GM19438 (cell line): ENCODE measurements at regions not wholly inside any gene's neighbourhood (a gene's known extent, or its start where the extent isn't known, plus 50 kb on each side); places are given as distances from the start of the nearest gene placed in this dataset.

Source experiments
- ATAC-seq: cut with Tn5 transposase; IDR thresholded peaks from one replicate; pipeline ENCODE4 v1.9.1; 2021; ENCODE audit warnings: low read depth; ENCODE audit not compliant: unreplicated experiment

DNA sequence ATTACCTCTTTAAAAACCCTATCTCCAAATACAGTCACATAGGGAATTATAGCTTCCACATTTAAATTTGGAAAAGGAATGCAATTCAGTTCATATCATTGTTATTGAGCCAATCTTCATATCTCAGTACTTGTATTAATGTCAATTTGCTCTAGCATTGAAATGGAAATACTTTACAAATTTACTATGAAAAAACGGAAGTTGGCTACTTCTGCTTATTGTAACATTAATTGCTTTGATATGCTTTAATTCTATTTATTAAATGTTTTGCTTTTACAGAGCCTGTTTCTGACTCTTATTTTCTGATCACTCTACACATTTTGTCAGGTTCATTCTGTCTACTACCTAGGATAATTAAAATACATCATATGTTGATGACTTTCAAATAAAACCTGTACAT lies 412.6 kb downstream of the KCNJ3 start:
- no peak for ATAC-seq

DNA sequence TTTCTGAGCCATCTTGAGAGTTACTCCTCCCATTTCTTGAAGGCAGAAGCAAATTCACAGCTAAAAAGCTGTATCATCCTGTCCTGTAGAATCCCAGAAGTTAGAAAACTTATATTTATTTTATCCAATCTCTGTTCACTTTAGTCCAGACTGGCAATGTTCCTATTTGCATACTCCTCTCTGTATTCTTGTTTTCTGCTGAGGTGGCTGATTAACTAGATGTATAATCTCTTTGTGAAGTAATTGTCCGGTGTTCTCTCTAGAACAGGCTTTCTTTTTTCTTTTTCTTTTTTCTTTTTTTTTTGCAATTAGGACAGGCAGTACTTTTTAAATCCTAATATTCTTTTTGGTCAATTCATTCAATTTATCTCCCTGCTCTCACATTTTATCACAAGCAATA lies 411.0 kb downstream of the KCNJ3 start:
- ATAC-seq, result no peak

DNA sequence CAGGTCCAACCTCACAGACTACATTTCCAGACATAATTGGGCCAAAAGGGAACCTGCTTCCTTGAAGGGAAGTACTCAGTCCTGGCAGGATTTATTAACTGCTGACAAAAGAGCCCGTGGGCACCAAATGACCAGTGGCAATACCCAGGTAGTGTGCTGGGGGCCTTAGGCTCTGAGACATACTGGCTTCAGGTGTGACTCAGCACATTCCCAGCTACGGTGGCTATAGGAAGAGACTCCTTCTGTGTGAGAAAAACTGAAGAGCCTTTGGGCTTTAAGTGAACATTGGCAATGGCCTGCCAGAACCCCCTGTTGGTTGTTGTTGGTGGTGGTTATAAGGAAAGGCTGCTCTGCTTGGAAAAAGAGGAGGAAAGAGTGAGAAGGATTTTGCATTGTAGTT lies 401.8 kb downstream of the KCNJ3 start:
- ATAC-seq, result no peak

DNA sequence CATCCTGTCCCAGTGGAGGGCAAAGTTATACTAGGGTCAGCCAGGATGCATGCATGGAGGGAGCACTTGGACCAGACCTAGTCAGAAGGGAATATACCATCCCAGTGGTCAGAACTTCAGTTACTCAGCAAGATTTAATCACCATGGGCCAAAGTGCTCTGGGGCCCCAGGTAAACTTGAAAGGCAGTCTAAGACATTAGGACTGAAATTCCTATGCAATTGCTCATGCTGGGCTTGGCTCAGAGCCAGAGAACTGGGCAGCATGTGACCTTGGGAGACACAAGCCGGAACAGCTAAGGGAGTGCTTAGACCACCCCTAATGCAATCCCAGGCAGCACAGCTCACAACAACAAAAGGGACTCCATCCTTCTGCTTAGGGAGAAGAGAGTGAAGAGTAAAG lies 401.3 kb downstream of the KCNJ3 start:
- no peak for ATAC-seq

DNA sequence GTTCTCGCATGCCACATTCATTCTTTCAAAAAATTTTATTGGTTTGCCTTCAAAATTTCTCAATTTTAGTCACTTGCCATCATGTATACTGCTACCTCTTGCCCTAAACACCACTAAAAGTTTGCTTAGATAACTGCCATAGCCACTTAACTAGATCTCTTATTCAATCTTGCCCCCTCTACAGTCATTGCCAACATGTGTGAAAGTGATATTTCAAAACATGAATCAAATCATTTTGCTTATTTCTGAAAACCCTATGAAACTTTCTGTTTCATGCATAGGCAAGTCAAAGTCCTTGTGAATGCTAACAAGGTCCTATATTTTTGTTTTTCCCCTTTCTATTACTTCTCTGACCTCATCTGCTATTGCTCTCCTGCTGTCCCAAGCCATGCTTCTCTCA lies 397.1 kb downstream of the KCNJ3 start:
- no peak for ATAC-seq

DNA sequence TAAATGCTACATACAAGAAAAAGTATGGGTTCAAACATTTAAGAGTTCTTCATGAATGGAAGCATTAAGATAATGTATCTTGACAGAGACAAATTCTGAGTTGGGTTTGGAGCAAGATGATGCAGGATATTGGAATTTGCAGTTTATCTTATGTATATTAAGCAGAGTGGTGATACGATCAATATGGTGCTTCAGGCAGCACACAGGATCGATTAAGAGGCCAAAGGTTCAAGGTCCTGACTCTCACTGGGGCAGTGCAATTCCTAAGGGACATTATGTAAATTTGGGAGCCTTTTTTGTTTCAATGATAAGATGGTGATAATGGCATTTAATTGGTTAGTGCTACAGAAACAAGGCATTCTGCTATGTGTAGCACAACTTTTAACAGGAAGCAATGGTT lies 381.9 kb downstream of the KCNJ3 start:
- no peak for ATAC-seq

DNA sequence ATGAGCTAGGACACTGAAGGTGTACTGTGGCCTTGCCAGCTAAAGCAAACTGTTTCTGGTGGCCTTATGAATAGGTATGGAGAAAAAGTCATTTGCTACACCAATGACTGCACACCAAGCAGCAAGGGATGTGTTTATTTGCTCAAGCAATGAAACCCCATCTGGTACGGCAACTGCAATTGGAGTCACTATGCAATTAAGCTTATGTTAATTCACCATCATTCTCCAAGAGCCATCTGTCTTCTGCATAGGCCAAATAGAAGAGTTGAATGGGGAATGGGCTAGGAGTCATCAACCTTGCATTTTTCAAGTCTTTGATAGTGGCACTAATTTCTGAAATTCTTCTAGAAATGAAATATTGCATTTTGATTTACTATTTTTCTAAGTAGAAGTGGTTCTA lies 372.0 kb downstream of the KCNJ3 start:
- ATAC-seq, result no peak

DNA sequence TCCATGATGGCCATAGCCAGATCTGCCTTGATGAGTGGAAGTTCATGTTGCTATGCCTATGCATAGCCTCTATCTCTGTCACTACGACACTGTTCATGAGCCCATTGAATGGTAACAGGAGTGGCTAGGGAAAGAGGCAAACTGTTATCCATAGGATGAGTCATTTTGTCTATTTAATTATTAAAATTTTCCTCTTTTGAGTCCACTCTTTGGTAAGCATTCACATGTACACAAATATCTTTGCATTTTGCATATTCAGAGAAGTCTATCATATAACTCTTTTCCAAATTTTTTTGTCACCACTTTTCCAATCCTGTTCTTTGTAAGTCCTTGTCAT lies 364.4 kb downstream of the KCNJ3 start:
- no peak for ATAC-seq

DNA sequence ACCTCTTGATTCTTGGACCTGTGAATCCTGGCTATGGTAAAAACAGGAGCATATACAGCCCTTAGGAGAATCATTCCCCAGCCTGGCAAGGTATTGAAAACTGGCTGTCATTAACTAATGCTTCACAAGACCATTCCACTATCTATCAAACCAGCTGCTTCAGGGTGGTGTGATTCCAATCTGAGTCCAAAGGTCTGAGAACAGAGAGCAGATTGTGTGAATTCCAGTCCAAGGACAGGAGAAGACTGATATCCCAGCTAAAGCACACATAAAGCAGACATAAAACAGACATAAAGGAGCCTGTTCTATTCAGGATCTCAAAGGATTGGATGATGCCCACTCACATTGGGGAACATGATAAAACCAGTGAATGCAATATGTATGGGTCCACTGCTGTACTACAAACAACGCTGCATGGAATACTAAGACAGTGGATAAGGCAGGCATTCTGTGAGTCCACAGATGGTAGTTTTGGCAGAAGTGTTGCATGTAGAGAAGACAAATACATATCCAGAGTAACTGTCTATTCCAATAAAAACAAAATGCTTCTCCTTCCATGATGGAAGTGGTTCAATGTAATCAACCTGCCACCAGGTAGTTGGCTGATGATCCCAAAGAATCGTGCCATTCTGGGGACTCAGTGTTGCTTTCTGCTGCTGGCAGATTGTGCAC lies 363.9 kb downstream of the KCNJ3 start:
- ATAC-seq, result no peak

DNA sequence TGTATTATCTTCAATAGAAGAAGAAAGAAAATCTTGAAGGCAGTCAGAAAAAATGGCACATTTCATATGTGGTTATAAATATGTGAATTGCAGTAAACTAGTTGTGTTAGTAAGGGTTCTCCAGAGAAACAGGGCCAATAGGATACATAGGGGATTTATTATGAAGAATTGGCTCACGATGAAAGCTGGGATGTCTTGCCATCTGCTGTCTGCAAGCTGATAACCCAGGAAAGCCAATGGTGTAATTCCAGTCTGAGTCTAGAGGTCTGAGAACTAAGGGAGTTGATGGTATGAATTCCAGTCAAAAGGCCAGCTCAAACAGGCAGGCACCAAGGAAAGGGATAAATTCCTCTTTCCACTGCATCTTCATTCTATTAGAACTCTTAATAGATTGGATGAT lies 362.4 kb downstream of the KCNJ3 start:
- no peak for ATAC-seq

DNA sequence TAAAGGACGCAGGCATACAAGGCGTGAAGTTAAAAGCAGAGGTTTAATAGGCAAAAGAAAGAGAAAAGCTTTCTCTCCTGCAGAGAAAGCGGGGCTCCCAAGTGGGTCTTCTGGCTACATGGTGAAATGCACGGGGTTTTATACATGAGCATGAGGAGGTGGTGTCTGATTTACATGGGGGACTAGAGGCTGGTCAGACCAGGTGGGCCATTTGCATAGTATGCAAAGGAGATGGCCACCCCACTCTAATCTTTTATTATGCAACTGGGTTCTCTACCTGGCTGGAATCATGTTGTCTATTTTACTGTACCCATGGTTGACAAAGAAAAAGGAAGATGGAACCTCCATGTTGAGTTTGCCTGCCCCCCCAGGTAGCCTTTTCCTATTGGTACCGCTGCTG lies 356.2 kb downstream of the KCNJ3 start:
- no peak for ATAC-seq

DNA sequence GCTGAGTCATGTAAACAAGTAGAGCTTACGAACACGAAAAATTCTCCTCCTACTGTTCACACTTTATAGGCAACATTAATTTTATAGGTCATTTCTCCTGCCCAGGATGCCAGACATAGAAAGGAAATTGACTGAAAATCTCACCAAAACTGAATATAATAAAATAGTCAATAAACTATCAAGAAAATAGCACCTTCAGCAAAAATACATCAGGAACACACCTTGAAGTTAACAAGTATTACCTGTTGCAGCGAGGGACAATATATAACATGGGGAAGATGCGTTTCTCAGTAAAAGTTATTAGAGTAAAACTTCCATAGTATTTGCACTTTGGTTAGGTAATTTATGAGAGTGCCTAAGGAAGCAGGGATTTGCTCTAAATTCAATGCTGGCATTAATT lies 344.6 kb downstream of the KCNJ3 start:
- no peak for ATAC-seq

DNA sequence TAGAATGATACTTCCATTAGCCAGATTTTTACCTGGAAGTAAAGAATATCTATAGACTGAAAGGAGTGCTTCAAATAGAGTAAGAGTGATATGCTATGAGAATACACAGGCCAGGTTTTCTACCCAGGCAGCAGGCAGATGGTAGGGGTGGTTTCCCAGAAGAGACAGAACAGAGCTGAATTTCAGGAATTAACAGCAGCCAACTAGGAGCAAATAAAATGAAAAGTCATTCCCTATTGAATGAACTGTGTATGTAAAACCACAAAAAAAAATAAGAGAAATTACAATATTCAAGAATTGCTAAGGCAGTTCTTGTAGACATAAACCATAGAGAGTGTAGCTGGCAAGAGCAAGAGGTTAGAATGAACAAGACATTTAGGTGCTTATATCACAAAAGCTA lies 336.8 kb downstream of the KCNJ3 start:
- no peak for ATAC-seq

DNA sequence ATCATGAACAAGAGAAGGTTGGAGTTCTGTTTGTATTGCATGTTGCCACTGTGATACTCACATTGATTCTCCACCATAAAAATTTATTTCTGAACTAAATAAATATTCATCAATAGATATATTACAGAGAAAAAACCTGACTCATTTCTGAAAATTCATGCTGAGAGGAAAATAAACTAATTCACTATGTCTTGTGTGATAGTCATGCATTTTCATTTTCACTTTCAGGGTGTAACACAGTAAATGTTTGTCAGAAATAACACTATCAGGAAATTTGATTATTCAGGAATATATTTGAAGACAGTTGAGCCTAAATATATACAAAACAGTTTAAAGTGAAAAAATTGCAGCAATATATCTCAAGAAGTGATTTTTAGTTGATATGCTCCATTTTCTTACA lies 335.2 kb downstream of the KCNJ3 start:
- no peak for ATAC-seq

DNA sequence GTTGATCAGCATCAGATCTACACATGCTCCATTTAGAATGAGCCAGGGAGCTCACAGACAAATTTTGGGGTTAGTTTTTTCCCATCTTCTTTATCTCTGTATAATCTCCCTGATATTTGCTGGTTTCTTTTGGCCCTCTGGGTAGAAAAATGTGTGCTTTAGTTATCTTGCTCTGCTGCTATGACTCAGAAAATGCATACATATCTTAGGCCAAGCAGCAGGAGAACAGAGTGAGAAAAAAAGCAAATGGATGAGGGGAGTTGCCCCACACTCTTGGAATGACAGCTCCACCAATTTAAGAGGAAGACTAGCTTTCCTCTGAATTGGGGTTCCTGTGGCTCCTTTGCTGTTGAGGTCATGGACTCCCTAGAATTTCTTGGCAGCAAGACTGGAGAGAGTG lies 331.8 kb downstream of the KCNJ3 start:
- no peak for ATAC-seq

DNA sequence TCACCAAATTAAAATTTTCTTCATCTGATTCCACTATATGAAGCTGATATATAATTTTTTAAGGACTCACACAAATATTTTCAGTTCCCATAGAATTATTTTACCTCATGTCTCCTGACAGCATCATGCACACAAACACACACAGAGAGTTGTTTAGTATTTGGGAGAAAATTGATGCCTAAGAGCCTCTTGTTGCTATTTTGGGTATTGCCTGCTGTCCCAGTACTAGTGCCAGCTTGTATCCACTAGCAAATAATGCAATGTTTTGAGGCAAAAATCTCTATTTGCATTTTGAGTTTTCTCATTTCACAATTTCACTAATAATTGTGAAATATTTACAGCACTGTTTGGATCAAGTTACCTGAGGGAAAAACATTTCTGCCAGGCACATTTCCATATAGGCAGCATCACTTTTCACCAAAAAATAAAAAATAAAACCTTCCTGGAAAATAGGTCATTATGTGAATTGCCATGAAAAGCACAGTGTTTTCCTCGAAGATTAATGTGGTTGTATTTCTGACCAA lies 328.2 kb downstream of the KCNJ3 start:
- ATAC-seq, result no peak

DNA sequence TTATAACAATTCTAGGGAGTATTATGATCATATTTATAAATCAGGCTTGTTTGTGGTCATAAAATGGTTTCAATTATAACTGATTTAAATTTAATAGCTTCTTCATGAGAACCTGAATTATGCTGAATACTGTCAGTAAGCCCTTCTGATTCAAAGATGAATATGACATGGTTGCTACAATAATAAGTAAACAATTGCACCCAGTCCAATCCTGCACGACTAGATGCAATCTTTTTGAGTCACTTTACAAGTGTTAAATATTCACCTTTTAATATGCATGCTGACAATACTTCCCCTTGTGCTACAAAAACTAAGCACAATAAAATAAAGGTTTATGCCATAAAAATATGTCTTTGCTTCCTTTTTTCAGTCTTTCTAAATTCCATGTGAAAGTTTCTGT lies 325.2 kb downstream of the KCNJ3 start:
- ATAC-seq, result no peak

DNA sequence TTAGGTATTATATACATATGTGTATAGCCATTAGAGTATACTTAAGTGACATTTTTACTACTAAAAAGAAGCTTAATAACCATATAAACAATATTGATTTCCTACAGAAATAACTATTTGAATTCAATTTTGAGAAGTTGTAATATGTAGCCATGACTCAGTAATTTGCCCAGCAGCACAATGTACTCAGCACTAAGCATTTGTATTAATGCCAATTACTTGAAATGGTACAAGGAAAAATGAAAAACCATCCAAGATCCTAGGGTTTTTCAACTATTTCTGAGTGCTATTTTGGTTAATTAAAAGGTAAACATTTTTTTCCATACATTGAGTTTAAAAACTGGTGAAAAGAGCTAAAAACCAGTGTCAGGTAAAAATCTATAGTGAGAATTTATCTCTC lies 324.0 kb downstream of the KCNJ3 start:
- ATAC-seq, result no peak

DNA sequence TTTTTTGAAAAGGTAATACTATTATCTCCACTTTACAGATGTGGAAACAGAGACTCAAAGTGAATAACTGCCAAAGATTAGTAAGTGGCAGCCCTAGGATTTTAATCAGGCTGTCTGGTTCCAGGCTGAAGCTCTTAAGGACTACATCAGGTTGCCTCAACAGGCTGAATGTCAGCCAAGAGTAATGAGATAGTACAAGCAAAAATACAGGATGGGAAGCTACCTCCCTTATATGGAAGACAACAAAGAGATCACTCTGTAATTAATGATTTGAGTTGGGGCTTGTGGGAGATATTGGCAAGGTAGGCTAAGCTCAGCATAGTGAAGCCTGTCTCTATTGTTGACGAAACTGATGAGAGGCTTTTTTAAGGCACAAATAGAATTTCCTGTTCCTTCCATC lies 323.1 kb downstream of the KCNJ3 start:
- no peak for ATAC-seq

DNA sequence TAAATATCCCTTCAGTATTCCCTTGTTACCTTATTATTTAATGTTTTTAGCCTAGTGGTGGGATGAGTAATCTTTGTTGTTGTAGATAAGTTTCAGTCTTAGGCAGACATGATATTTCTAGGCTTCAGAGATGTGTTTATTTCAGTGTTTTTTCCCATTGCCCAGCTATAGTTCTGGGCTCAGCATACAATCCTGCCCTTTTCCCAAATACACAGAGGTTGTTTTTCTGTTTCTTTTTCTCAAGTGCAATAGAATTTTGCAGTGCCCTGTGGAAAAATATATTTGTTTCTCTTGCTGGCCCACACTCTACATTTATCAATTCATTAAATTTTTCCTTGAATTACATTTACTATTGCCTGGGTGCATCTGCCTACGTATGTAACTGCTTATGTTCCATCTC lies 321.8 kb downstream of the KCNJ3 start:
- ATAC-seq, result no peak

DNA sequence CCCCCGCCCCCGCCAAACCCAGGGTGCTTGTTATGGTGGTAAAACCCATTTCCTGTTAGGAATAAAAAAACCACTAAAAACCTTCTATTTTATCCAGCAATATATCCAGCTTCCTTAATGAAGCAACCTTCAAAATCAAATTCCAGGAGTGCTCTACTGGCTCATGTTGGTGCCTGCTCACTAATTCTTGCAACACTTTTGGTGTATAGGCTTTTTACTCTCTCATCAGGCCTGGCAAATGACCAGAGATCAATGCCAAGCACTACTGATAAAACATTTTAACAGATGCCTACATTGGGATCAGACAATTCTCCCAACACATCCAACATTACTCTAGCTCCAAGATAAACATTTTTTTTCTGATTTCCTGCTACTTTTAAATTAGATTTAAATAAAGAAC lies 312.4 kb downstream of the KCNJ3 start:
- no peak for ATAC-seq

DNA sequence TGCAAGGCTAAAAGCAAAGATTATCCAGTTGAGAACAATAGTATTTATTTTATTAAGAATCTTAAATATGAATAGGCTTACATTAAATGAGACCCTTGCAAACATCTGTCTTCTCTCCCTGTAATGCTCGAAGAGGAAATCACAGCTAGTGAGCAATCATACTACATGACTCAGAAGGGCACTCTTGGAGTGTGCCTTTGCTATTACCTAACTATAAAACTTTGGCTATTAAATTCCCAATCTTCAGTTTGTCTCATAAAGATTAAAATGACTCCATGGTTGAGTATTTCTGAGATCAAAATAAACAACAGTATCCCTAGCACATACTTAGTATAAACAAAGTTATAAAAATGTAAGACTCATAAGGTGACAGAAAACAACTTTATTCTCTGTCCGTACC lies 296.9 kb downstream of the KCNJ3 start:
- ATAC-seq, result no peak

DNA sequence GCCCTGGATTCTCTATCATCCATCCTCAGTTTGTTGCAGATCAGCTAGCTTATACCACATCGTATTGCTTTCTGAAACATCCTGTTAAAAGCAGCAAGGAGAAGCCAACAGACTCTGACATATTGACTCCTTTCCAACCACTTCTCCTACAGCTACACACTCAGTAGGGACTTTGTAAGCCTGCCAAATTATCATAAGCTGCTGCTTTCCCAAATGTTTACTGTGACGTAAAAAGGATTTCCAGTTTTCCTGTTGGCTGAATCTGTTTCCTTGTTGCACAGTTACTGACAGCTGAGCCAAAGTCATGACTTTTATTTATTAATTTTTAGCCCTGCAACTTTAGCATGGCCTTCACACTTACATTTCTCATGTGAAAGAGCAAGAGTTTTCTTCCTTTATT lies 294.3 kb downstream of the KCNJ3 start:
- ATAC-seq, result no peak
